GM19035 (cell line): ENCODE measurements at regions not wholly inside any gene's neighbourhood (a gene's known extent, or its start where the extent isn't known, plus 50 kb on each side); places are given as distances from the start of the nearest gene placed in this dataset.

Experiments
- ATAC-seq: cut with Tn5 transposase; IDR thresholded peaks from one replicate; pipeline ENCODE4 v1.9.1; 2021; ENCODE audit not compliant: unreplicated experiment

DNA sequence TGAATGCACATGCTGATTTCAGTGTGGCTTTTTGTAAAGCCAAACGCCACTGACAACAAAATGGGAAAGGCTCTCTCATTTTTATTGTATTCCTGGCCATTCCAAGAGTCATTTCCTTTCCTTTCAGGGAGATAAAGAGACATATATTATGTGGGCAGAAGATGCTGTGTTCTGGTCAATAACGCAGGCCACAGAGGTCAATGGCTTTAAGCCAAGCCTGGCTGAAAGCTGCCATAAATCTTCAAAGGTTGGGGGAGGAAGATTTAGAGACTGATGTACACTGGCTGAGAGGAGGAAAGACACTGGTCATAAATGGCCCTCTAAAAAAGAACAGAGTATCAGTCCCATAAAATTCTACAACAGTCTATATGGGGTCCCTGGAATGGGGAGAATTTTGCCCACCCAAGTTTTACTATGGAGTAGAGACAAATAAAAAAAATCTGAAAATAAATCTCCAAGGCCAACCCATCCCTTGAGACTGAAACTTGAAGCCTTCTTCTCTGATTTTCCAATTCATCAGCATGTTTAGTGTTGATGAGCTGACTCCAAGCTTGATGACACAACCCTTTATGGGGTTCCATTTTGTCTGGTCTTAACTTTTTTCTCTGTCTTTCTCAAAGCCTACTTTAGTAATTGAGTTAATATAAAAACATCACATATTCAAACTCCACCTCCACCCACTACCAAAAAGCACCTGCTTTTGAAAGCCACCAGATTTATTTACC is 152.1 kb upstream of the SLC24A2 start:
- no peak for ATAC-seq

DNA sequence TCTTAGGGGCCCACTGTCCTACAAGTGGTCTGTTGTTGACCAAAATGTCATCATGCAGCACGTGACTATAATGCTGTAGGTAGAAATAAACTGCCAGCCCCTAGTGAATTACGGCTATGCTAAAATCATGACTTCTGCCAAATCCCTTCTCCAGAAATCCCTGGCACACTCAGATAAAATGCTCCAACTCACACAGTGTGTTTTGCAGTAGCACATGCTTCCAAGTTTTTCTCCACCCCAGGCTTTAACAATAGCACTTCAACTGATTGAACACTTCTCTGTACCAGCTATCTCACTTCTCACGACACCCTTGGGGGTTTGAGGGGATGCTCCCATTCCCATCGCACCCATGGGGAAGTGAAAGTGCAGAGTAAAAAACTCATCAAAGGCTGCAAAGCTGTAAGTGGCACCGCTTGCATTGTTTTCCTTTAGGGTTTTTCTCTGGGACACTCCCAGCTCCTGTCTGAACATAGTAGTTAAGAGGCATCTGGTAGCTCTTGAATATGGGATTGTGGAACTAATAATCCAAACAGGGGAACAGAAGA is 151.0 kb upstream of the SLC24A2 start:
- no peak for ATAC-seq

DNA sequence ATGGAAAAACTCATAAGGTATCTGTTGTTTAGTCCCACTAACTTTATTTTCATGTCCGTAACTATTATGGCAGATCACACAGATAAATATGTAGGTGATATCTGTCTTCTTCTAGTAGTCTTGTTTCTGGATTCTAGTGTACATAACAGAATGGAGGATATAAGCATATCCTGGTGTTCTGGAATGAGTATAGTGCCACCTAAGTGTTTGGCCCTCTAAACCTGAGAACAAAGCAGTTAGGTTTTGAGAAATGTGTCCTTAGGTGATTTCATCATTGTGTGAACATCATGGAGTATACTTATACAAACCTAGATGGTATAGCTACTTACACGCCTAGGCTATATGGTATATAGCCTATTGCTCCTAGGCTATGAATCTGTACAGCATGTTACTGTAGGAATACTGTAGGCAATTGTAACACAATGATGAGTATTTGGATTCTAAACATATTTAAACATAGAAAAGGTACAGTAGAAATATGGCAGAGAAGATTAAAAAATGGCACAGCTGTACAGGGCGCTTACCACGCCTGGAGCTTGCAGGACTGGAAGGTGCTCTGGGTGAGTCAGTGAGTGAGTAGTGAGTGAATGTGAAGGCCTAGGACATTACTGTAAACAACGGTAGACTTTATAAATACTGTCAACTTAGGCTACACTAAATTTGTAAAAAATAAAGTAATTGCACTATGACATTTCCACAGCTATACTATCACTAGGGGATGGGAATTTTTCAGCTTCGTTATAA is 150.3 kb upstream of the SLC24A2 start:
- ATAC-seq = no peak

DNA sequence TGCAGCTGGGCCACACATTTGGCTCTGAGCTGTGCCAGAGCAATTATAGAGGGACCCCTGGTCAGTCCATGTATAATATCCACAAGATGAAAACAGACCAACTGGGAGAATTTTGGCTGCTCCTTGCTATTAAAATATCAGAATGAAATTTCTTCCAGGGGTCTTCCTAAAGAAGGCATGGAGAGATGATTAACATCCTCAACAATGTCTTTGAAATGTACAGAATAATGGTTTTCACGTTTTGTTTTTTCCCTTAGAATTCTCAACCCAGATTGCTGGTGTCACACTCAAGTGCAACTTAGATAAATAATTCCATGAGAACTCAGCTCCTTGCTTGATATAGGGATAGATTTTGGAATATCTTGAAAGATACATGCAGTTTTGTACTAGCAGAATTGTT is 148.3 kb upstream of the SLC24A2 start:
- no peak for ATAC-seq

DNA sequence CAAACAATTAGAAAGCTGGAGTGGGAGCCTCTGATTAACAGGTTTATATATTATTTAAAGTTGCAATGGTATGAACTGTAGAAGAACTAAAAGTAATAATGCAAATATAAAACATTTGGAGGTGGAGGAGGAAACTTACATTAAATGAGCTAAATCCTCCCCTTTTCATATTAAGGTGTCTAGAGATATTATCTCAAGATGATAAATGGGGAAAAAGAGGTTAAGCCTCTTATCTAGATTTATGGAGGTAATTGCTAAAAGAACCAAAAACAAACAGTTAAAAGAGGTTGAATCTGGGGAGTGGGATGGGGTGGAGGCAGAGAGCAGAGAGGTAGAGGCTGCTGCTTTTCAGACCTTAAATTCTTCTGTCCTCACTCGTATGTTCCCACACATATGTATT is 147.8 kb upstream of the SLC24A2 start:
- ATAC-seq = no peak

DNA sequence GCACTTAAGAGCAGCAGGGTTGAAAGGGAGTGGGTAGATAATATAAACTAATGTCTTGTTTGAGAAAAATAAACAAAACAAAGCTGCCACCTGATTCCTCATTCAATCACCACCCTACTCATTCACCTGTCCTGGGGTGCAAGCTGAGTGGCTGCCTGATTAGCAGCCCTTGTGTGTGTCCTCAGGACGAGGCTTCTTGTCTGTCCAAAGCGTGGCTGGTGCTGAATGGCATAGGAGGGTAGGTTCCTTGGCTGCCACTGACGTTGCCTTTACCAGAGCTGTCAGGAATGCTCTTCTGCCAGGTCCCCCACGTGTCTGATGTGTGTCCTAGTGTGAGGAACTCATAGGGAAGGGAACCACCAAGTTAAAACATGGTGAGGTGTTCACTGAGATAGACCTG is 146.6 kb upstream of the SLC24A2 start:
- no peak for ATAC-seq

DNA sequence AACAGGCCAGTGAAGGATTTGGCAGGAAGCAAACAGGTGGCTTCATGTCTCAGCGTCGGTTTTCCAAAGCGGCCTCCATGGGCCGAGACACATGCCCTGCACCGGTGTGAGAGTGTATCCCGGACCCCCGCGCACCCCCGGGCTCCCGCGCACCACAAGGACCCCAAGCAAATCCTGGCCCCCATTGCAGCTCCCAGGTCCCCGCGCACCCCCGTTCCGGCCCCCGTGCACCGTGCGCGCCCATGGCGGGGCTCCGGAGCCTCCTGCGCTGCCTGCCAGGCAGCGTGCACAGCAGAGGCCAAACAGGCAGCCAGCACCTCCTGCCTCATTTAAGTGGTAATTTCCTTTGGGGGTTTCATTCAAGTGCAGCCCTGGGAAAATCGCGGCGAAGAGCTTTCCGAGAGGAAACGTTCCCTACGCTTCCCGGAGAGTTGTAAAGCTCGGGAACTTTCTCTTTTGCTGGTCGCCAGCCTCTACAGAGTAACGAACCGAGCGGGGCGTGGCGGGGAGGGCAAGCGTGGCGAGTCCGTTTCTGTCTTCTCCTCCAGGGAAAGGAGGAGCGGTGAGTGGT is 145.5 kb upstream of the SLC24A2 start:
- ATAC-seq = no peak

DNA sequence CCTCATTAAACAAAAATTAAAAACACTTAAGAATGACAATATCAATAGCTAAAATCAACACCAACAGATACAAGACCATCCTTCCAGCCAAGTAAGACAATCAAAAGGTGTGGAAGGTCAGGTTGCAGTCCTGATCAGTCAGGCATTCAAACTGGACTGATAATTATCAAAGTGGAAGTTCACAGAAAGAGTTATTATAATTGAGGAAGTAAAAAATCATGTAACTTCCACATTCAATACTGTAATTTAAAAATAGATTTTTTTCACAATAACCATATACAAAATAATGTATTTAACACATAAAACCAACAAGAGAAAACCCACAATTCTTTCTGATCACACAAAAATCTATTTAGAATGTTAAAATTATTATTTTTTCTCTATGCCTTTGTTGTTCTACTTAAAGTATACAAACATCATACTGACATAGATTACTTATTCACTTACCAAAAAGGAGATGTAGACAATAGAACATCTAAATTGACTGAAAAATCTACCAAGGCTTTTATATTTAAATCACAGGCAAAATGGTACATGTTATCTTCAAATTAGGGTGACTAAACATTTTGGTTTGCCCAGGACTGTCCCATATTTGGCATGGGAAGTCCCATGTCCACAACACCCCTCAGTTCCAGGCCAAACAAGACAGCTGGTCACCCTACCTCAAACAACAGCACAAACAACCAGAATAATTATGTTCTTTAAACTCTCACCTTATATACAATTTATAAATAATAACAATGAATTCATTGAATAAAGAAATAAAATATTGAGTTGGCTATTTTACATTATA is 142.5 kb upstream of the SLC24A2 start:
- no peak for ATAC-seq

DNA sequence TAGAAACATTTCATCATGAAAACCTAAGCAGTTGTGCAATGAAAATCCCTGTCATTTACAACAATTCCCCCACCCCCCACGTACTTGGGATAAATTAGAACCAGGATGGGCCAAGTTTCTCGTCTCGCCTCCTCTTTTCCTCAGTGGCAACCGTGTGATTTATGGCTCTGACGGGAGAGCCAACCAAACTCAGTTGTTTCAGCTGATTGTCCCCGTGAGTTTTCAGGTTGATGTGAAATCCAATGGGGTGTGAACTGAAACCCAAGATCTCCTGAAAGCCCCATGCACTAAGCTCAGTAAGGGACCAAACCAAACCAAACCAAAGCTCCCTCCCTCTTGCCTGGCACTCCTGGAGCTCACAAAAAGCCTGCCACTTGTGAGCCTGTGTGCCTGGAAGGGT is 138.7 kb upstream of the SLC24A2 start:
- ATAC-seq = no peak

DNA sequence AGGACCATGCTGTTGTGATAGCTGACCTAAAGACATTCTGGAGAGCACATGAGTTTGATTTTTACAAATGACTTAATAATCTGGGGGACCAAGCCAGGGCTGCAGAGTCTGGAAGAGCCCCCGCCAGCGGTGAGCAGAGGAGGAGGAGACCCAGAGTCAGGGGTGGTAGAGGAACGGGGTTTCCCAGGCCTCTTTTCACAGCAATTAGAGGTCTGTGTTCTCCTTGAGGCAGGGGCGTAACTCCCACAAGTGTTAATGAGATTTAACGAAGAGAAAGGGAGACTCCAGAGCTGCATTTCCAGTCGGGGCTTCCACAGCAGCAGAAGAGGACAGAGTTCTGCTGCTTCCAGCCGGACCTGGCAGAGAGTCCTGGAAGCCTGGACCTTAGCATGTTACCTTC is 137.9 kb upstream of the SLC24A2 start:
- no peak for ATAC-seq

DNA sequence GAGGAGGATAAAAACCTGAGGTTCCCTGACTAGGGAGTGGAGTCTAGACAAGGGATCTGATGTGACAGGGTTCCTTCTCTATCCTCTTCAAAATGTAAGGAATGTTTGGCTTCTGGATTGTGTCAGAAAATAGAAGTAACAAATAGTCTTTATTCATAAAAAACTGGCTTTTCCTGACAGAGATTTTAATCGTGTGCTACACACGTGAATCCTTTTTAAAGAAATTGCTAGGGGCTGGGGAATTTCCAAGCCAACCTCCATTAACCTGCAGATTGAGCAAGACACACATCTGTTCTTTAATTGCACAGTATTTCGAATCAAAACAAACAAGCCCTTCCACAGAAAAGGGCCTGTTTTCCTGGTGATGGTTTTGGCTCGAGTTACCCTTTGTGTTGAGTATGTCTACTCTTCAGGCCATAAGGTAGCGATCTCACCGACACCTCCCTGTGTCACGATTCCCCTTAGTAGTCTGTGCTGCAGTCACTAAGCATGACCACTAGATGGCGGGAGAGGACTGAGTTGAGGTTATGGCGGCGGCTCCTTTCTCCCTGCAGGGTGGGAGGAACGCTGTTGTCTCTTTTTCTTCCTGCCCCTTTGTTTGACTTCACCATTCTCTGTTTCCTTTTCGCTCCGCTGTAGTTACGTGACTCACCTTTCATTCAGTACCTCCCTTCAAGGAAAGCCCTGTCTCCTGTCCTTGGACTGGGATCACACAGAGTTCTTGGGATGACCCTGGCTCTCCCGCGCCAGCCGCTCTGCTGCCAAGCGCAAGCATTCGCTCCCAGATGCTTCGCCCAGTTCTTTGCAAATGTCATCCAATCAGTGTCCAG is 137.1 kb upstream of the SLC24A2 start:
- peak; percentile 97 for ATAC-seq

DNA sequence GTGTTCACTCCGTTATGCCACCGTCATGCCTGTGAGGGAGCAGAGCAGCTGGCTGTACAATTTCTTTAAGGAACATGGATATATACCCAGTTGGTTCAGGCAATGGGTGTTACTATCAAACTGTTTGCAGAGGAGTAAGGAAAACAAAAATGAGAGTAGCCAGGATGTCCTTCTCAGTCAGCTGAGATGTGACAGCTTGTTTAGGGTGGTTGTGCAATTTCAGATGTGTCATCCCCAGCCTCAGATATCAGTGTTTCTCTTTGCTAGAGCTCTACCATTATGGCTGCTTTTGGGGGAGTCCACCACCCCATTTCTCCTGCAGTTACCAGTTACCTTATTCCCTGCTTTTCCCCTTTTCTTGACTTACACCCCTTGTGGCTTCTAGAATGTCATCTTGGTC is 135.2 kb upstream of the SLC24A2 start:
- ATAC-seq = no peak

DNA sequence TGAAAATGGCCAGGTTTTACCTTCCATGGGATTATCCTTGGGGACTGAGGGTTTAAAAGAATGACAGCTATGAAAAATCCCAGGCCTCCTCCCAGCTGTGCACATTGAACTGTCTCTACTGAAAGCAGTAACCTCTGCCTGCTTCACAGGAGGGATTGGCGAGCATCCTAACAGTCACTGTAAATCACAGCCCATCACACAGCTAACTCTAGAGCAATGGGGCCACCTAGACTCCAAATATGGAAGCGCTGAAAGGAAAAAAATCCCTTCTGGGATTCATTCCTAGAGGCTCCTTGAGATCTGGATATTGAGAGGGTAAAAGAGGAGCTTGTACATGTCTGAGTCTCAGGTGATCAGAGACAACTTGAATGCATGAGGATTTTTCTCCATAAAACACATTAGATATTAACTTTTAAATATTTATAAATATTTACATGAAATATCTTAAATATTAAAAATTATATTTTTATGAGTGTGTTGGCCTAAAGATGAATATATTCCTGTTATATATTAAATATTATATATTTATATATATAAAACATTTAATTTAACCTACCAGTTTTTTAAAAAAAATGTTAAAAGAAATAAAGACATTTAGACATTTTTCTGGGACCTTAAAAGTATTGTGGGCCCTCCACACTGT is 133.8 kb upstream of the SLC24A2 start:
- no peak for ATAC-seq

DNA sequence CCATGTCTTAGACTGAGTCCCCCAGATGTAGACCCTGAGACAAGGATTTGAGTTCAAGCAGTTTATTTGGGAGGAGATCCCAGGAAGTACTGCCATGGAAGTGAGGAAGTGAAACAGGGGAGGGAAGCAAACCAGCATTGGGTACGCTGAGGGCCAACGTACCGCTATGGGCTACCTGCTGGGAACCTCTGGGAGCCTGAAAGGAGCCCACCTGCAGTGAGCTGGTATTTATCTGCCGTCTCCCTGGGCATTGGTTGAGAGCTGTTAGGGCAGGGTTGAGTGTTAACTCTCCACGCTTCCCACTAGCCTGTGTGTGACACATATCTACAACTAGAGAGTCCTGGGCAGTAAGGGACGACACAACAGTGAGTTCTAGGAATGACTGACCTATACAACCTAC is 131.6 kb upstream of the SLC24A2 start:
- ATAC-seq = no peak

DNA sequence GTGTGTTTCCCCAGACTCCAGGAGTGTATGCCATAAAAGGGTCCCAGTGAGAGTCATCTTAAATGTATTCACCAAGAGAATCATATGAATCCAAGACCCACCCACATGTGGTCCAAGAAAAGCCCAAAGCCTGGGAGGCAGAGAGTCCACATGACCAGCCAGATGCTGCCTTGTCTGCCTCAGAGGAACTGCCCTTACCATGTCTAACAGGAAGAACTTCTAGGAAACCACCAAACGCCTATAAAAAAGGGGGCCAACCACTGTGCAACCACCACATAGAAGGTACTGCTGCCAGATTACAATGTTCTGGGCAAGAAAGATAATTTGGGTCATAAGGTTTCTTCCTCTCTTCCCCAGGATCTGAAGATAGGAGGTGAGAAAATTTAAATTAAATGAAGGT is 129.8 kb upstream of the SLC24A2 start:
- no peak for ATAC-seq

DNA sequence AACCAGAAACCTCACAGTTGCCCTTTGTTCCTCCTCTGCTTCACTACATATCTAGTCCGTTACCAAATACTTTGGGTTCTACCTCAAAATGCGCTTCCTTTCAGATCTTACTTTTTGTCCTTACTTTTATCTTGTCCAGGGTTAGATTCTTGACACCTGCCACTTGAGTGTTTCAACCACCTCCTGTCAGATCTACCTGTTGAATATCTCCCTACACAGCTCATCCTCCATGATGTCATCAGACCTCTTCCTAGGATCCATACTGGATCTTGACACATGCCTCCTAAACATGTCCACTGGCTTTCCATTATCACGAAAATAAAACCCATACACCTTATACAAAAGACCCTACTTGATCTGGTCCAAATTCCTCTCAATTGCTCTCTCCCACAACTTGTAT is 125.2 kb upstream of the SLC24A2 start:
- no peak for ATAC-seq

DNA sequence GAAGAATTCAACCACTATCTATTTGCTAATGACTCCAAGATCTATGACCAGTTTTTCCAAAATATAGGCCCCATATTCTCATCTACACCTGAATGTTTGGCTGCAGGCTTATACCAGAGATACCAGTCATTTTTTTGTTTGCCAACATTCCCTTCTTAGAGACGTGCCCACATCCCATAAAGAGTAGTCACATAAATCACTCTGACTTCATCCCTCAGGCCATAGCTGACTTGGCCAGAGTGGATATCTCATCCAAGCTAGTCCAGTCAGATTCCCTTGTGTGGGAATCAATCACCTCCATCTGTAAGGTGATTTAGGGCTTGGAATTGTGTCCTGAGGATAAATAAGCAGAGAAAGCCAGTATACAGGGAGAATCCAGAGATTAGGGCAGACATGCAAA is 124.3 kb upstream of the SLC24A2 start:
- no peak for ATAC-seq

DNA sequence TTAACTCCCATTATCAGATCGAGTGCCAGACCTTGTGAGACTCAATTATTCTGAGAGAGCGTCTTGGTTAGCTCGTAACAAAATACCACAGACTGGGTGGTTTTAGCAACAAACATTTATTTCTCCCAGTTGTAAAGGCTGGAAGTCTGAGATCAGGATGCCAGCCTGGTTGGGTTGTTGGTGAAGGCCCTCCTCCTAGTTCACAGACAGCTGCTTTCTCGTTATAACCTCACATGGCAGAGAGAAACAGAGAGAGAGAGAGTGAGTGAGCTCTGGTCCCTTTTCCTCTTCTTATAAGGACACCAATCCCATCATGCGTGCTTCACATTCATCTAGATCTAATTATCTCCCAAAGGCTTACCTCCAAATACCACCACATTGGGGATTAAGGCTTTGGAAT is 114.2 kb upstream of the SLC24A2 start:
- ATAC-seq = no peak

DNA sequence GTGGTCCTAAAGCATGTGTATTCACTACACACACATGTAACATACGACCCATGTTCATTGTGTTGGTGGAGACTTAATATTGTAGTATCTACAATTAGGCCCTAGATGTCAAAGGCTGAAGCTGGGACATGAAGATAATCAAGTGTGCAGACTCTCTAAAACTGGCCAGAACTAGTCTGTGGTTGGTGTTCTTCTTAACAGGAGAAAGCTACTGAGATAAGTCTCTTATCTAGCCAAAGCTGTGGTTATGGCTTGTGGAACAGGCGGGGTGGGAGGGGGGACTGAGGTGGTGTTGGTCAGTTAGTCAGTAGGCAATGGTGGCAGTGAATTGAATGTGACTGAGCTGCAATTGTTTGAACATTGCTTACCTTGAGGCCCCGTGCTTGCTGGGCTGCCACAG is 112.7 kb upstream of the SLC24A2 start:
- no peak for ATAC-seq

DNA sequence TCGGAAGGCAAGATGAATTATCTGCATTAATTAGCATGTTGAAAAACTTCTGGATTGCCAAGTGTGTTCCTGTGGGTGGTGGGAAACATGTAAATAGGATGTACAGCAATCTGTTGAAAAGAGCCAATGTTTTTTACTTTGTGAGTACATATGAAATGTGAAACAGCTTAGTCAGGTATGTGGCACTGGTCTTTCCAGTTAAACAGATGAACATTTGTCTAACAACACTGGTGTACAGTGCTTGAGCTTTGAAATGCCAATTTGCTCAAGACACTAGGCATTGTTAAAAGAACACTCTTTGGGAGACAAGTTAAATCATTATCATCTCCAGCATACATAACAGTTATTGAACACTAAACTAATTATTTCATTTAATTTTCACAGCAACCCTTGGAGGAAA is 107.3 kb upstream of the SLC24A2 start:
- ATAC-seq = no peak
